Ramos (cell line): ENCODE measurements at regions not wholly inside any gene's neighbourhood (a gene's known extent, or its start where the extent isn't known, plus 50 kb on each side); places are given as distances from the start of the nearest gene placed in this dataset.

Source experiments
- in situ Hi-C: fragments of 300-500 bp; cut with MboI; formaldehyde crosslinking; loops from one replicate; pipeline ENCODE4 v1.14.3; 2022; ENCODE audit warnings: low sequenced_read_pairs; ENCODE audit not compliant: unreplicated experiment

- in situ Hi-C loops: no loop called here
Observed at GRCh38 chr3:150306906-150307305, 101.2 kb upstream of the TSC22D2 start.

- in situ Hi-C loops: no loop called here
Observed at GRCh38 chr3:150306083-150306482, 102.0 kb upstream of the TSC22D2 start.

- in situ Hi-C loops: no loop called here
Observed at GRCh38 chr3:150303768-150304167, 104.3 kb upstream of the TSC22D2 start.

GRCh38 chr3:150302246-150302645, 105.9 kb upstream of the TSC22D2 start:
- in situ Hi-C loops: no loop called here

- in situ Hi-C loops: no loop called here
Observed at GRCh38 chr3:150300852-150301517, 107.1 kb upstream of the TSC22D2 start.

- in situ Hi-C loops: no loop called here
Observed at GRCh38 chr3:150300388-150300787, 107.7 kb upstream of the TSC22D2 start.

GRCh38 chr3:150299201-150299600, 108.9 kb upstream of the TSC22D2 start:
- in situ Hi-C loops: no loop called here

- in situ Hi-C loops: no loop called here
Observed at GRCh38 chr3:150296966-150297365, 111.1 kb upstream of the TSC22D2 start.

GRCh38 chr3:150296123-150296735, 111.9 kb upstream of the TSC22D2 start:
- in situ Hi-C loops: no loop called here

- in situ Hi-C loops: no loop called here
Observed at GRCh38 chr3:150293401-150294001, 114.6 kb upstream of the TSC22D2 start.

- in situ Hi-C loops: no loop called here
Observed at GRCh38 chr3:150292891-150293290, 115.2 kb upstream of the TSC22D2 start.

GRCh38 chr3:150291515-150291914, 116.6 kb upstream of the TSC22D2 start:
- in situ Hi-C loops: no loop called here

GRCh38 chr3:150286390-150287147, 121.5 kb upstream of the TSC22D2 start:
- in situ Hi-C loops: no loop called here

- in situ Hi-C loops: no loop called here
Observed at GRCh38 chr3:150285601-150286000, 122.5 kb upstream of the TSC22D2 start.

- in situ Hi-C loops: no loop called here
Observed at GRCh38 chr3:150278843-150279381, 129.2 kb upstream of the TSC22D2 start.

- in situ Hi-C loops: no loop called here
Observed at GRCh38 chr3:150278195-150278594, 129.9 kb upstream of the TSC22D2 start.

- in situ Hi-C loops: no loop called here
Observed at GRCh38 chr3:150277444-150277843, 130.7 kb upstream of the TSC22D2 start.

GRCh38 chr3:150275941-150276340, 132.2 kb upstream of the TSC22D2 start:
- in situ Hi-C loops: no loop called here

GRCh38 chr3:150274372-150274771, 133.7 kb upstream of the TSC22D2 start:
- in situ Hi-C loops: no loop called here

- in situ Hi-C loops: no loop called here
Observed at GRCh38 chr3:150273396-150273795, 134.7 kb upstream of the TSC22D2 start.

- in situ Hi-C loops: no loop called here
Observed at GRCh38 chr3:150271591-150271960, 136.5 kb upstream of the TSC22D2 start.
